Thoracic aorta (tissue), 2 donors: ENCODE measurements at regions not wholly inside any gene's neighbourhood (a gene's known extent, or its start where the extent isn't known, plus 50 kb on each side); places are given as distances from the start of the nearest gene placed in this dataset.

Experiments
- ATAC-seq: fragments of 150-250 bp; one replicate; pipeline ENCODE4 v1.8.0; 2017; ENCODE audit warnings: low read depth; ENCODE audit not compliant: insufficient number of reproducible peaks, low FRiP score
- DNase-seq: peaks from one replicate; pipeline ENCODE4 v3.0.0-alpha.2; 2020; ENCODE audit warnings: low spot score
- H3K27ac ChIP-seq, 2 donors: fragments of 200-600 bp; sonication (generic); 1 replicate in 1 of 2; 2 replicates in 1 of 2; pipeline ENCODE4 v1.5.1; 2016; ENCODE audit warnings: mild to moderate bottlenecking in 2 of 2, moderate library complexity in 2 of 2
- H3K27me3 ChIP-seq: fragments of 200-600 bp; sonication (generic); replicated peaks from 2 replicates; pipeline ENCODE4 v1.6.0; 2016; ENCODE audit warnings: mild to moderate bottlenecking; ENCODE audit not compliant: insufficient read depth
- H3K36me3 ChIP-seq: fragments of 200-600 bp; sonication (generic); one replicate; pipeline ENCODE4 v1.5.1; 2016
- H3K4me1 ChIP-seq, 2 donors: fragments of 200-600 bp; sonication (generic); 1 replicate in 1 of 2; 2 replicates in 1 of 2; pipeline versions ENCODE4 v1.5.1 to v1.6.0; 2016; ENCODE audit warnings: low read depth in 2 of 2, mild to moderate bottlenecking in 1 of 2; ENCODE audit not compliant: control insufficient read depth in 1 of 2
- H3K4me3 ChIP-seq: fragments of 200-600 bp; sonication (generic); 2 replicates; pipeline ENCODE4 v1.5.1; 2016; ENCODE audit warnings: mild to moderate bottlenecking
- H3K9me3 ChIP-seq: fragments of 200-600 bp; sonication (generic); 2 replicates; pipeline ENCODE4 v1.5.1; 2016
- TF ChIP-seq, protein P1 (sequence below): fragments of 200-600 bp; sonication (generic); IDR thresholded peaks from one replicate; pipeline ENCODE4 v1.5.1; 2019; ENCODE audit warnings: antibody characterized with exemption

DNA sequence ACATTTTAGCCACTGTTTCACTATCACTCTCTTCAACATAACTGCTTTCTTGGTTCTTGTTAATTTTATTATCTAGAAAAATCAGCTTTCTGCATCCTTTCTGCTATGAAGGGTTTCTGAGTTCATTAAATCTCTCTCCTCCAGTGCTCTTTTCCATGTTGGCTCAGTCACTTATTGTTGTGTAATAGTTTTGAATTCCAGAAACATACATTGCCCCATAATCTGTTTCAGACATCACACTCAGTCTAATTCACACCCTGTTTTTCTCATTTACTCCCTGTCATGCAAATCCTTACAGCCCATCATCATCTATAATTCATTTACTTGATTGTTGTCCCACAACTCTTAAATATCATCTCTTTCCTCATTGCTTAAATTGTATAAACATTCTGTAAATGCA is 176.1 kb upstream of the CDH12 start:
- no peaks in the 10 kb centered on the region for H3K4me1 ChIP-seq
- ATAC-seq: no peak
- no peaks in the 10 kb centered on the region for H3K9me3 ChIP-seq
- no peak overlapping the region for H3K4me3 ChIP-seq
- H3K27ac ChIP-seq: no peak overlapping the region
- TF ChIP-seq, protein P1, sequence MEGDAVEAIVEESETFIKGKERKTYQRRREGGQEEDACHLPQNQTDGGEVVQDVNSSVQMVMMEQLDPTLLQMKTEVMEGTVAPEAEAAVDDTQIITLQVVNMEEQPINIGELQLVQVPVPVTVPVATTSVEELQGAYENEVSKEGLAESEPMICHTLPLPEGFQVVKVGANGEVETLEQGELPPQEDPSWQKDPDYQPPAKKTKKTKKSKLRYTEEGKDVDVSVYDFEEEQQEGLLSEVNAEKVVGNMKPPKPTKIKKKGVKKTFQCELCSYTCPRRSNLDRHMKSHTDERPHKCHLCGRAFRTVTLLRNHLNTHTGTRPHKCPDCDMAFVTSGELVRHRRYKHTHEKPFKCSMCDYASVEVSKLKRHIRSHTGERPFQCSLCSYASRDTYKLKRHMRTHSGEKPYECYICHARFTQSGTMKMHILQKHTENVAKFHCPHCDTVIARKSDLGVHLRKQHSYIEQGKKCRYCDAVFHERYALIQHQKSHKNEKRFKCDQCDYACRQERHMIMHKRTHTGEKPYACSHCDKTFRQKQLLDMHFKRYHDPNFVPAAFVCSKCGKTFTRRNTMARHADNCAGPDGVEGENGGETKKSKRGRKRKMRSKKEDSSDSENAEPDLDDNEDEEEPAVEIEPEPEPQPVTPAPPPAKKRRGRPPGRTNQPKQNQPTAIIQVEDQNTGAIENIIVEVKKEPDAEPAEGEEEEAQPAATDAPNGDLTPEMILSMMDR: no peak
- no peaks in the 10 kb centered on the region for H3K36me3 ChIP-seq
- no peak for DNase-seq
- no peaks in the 10 kb centered on the region for H3K27me3 ChIP-seq

DNA sequence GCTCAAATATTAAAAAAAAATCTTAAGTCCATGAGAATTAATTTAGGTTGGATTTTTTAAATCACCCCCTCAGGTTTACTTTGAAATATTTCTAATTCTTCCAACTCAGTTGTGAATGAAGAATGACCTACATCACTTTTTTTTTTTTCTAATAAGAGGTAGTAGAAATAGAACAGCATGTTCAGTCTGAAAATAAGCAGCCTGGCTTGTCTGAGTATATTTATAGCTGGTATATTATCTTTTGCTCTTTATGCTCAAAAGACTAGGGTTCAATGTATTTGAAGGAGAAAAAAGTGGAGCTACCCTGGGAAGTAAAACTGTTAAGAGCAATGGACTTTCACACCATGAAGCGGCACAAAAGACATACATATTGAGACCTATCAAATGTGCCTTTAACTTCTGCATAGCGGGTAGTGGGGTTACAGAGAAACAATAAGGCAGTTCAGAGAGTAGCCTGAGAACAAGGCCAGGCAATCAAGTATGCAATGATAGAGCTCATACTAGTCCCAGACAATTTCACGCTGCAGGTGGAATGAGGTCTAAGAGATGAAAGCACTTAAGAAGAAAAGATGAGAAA is 175.4 kb upstream of the CDH12 start:
- ATAC-seq: no peak
- Histone ChIP-seq H3K27me3 (no peaks in the 10 kb centered on the region), H3K27ac (no peak overlapping the region)

DNA sequence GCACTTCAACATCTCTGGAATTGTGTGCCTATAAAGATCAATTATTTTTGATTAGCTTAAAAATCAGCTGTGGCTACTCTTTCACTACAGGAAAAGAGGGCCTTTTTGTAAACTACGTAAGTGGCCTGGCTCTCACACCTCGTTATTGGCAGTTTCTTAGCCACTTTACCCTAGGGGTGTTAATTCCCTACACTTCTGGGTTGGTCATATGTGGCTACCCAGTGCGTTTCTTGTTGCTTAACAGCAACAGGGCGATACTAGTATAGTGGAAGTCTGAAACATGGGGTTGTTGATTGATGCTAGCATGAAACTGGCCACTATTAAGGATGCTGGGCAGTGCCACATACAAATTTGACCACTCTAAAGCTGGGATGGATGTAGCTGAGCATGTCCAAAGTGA is 174.7 kb upstream of the CDH12 start:
- no peaks in the 10 kb centered on the region for H3K9me3 ChIP-seq
- H3K36me3 ChIP-seq: no peaks in the 10 kb centered on the region
- H3K4me1 ChIP-seq: no peaks in the 10 kb centered on the region
- no peak overlapping the region for H3K4me3 ChIP-seq
- H3K27me3 ChIP-seq: no peaks in the 10 kb centered on the region
- TF ChIP-seq, protein P1: no peak
- no peak for ATAC-seq
- no peak overlapping the region for H3K27ac ChIP-seq
- DNase-seq: no peak

More for the DNA sequence above, 175.4 kb upstream of the CDH12 start:
- TF ChIP-seq, protein P1: no peak
- Histone ChIP-seq H3K4me1 (no peaks in the 10 kb centered on the region), H3K9me3 (no peaks in the 10 kb centered on the region), H3K4me3 (no peak overlapping the region), H3K36me3 (no peaks in the 10 kb centered on the region)
- DNase-seq: no peak

DNA sequence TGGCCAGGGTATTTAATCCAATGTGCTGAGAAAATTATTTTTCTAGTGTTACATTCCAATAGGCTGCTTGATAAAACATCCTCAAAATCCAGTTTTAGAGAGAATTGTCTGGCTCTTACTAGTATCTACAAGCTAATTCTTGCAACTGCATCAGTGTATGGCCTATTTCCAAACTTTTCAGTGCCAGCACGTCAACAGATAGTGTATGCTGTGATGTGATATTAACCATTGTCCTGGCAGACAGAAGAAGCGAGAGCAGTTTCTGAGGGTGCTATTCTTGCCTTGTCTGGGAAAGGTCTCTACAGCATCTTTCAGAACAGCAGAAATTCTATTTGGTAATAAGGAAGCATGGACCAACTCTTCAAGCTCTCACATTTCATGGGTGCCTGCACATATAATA is 174.2 kb upstream of the CDH12 start:
- no peak overlapping the region for H3K27ac ChIP-seq
- no peak for DNase-seq
- no peaks in the 10 kb centered on the region for H3K9me3 ChIP-seq
- ATAC-seq: no peak
- TF ChIP-seq, protein P1: no peak
- no peak overlapping the region for H3K4me3 ChIP-seq
- no peaks in the 10 kb centered on the region for H3K4me1 ChIP-seq
- H3K36me3 ChIP-seq: no peaks in the 10 kb centered on the region
- H3K27me3 ChIP-seq: no peaks in the 10 kb centered on the region

DNA sequence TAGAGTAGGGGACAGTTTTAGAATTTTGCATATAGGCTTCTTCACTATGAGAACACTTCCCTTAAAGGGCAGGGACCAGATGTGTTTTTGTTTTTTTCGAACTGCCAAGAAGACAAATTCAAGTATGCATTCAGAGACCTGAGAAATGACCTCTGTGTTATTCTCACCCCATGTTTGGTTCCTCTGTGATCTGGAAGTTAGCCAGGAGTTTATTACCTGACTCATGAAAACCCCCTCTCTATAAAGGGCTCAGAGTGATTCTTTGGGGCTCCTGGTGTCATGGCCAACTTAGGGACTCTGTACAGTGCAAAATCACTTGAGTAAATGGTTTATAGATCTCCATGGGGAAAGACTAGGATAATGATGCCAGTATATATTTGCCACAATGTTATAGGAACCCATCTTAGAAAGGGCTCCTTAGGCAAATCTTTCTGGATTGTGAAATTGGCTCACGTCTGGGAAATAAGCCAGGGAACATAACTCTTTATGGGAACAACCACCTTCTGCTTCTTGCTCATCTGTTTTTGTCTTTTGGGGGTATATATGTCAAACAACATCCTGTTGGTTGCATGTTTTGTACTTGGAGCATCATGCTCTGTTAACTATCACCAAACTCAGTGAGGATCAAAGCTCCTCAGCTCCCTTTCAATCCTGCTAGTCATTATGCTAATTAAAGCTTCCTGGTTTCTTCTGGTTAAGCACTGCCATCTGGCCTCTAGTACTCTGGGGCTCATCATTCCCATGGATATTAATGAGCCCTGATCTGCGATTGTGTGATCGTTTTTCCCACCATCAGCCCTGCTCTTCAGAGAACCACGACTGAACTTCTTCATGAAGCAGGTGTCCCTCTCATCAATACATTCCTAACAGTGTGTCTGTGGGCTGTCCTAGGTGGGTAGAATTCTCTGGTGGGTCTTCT is 173.4 kb upstream of the CDH12 start:
- Histone ChIP-seq H3K36me3 (no peaks in the 10 kb centered on the region), H3K27ac (no peak overlapping the region), H3K27me3 (no peaks in the 10 kb centered on the region), H3K4me1 (no peaks in the 10 kb centered on the region), H3K4me3 (no peak overlapping the region), H3K9me3 (no peaks in the 10 kb centered on the region)
- ATAC-seq (no peak), DNase-seq (no peak)
- TF ChIP-seq, protein P1: no peak
